Smooth muscle cell (in vitro differentiated cells): ENCODE measurements at regions not wholly inside any gene's neighbourhood (a gene's known extent, or its start where the extent isn't known, plus 50 kb on each side); places are given as distances from the start of the nearest gene placed in this dataset.
"Not testable (repeated sequence)": the region's sequence is repeated elsewhere in the genome, so short reads cannot be mapped to it uniquely, and the experiment has no call there.

Experiments used
- DNase-seq: peaks from one replicate; lab custom pipeline; 2025; ENCODE audit not compliant: unreplicated experiment; lab: John Stamatoyannopoulos, UW
- H2AFZ ChIP-seq: fragments of 200-600 bp; sonication (generic); 2 replicates; pipeline ENCODE4 v1.6.0; 2016; ENCODE audit warnings: antibody characterized with exemption, low read depth, mild to moderate bottlenecking
- H3F3A ChIP-seq: fragments of 200-600 bp; sonication (generic); 2 replicates; pipeline ENCODE4 v1.6.0; 2017; ENCODE audit warnings: antibody characterized with exemption, low read depth
- H3K27ac ChIP-seq: fragments of 200-600 bp; sonication (generic); 2 replicates; pipeline ENCODE4 v1.5.1; 2016; ENCODE audit warnings: low read depth, mild to moderate bottlenecking
- H3K27me3 ChIP-seq: fragments of 200-600 bp; sonication (generic); 2 replicates; pipeline ENCODE4 v1.6.1; 2016; ENCODE audit warnings: low read depth, mild to moderate bottlenecking
- H3K36me3 ChIP-seq: fragments of 200-600 bp; sonication (generic); 2 replicates; pipeline ENCODE4 v1.5.1; 2016; ENCODE audit warnings: low read depth
- H3K4me1 ChIP-seq: fragments of 200-600 bp; sonication (generic); 2 replicates; pipeline ENCODE4 v1.5.1; 2016; ENCODE audit warnings: low read depth
- H3K4me2 ChIP-seq: fragments of 200-600 bp; sonication (generic); 2 replicates; pipeline ENCODE4 v1.6.0; 2016; ENCODE audit warnings: mild to moderate bottlenecking
- H3K4me3 ChIP-seq: fragments of 200-600 bp; sonication (generic); 2 replicates; pipeline ENCODE4 v1.5.1; 2016; ENCODE audit warnings: mild to moderate bottlenecking
- H3K79me2 ChIP-seq: fragments of 200-600 bp; sonication (generic); 2 replicates; pipeline ENCODE4 v1.6.0; 2016; ENCODE audit warnings: low read depth, mild to moderate bottlenecking
- H3K9ac ChIP-seq: fragments of 200-600 bp; sonication (generic); 2 replicates; pipeline ENCODE4 v1.6.0; 2016; ENCODE audit warnings: low read depth
- H3K9me3 ChIP-seq: fragments of 200-600 bp; sonication (generic); replicated peaks from 2 replicates; pipeline ENCODE4 v1.5.1; 2016; ENCODE audit warnings: low read depth
- H4K20me1 ChIP-seq: fragments of 200-600 bp; sonication (generic); 2 replicates; pipeline ENCODE4 v1.6.0; 2016; ENCODE audit warnings: low read depth
- WGBS: methylation state at CpG from one replicate; pipeline ENCODE4 v1.1.7; 2016; ENCODE audit warnings: low lambda C conversion rate; 5-methylcytosine and 5-hydroxymethylcytosine counted together
- TF ChIP-seq, protein P1 (sequence below): fragments of 200-600 bp; sonication (generic); IDR thresholded peaks from 2 replicates; pipeline ENCODE4 v1.5.1; 2017; ENCODE audit warnings: borderline replicate concordance, mild to moderate bottlenecking, antibody characterized with exemption; ENCODE audit not compliant: insufficient read depth, poor library complexity, severe bottlenecking

DNA sequence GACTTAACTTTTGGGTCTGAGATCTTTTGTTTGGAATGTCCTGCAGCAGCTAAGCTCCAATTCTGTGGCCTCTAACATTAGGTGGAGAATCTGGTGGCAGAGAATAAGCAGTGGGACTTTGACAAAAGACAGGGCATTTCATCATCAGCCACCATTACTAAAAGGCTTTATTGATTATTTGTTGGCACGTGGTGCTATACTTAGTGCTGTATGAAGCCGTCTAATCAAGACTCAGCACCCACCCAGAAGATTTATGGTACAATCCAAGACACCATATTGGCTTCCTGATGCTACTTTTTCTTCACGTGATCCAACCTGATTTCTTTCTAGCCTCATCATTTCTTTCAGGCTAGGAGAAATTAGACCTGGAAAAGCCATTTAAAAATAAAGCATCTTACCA, 80.7 kb upstream of the GRAMD1B start:
- H3K4me1 ChIP-seq, result peaks cover 23% of the 10 kb centered on the region
- H3K4me3 ChIP-seq, result no peak overlapping the region
- TF ChIP-seq, protein P1, sequence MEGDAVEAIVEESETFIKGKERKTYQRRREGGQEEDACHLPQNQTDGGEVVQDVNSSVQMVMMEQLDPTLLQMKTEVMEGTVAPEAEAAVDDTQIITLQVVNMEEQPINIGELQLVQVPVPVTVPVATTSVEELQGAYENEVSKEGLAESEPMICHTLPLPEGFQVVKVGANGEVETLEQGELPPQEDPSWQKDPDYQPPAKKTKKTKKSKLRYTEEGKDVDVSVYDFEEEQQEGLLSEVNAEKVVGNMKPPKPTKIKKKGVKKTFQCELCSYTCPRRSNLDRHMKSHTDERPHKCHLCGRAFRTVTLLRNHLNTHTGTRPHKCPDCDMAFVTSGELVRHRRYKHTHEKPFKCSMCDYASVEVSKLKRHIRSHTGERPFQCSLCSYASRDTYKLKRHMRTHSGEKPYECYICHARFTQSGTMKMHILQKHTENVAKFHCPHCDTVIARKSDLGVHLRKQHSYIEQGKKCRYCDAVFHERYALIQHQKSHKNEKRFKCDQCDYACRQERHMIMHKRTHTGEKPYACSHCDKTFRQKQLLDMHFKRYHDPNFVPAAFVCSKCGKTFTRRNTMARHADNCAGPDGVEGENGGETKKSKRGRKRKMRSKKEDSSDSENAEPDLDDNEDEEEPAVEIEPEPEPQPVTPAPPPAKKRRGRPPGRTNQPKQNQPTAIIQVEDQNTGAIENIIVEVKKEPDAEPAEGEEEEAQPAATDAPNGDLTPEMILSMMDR, result no peak
- H3K36me3 ChIP-seq, result no peaks in the 10 kb centered on the region
- no peaks in the 10 kb centered on the region for H3K27me3 ChIP-seq
- no peak overlapping the region for H3K4me2 ChIP-seq
- H4K20me1 ChIP-seq, result no peaks in the 10 kb centered on the region
- no peak overlapping the region for H3K27ac ChIP-seq
- DNase-seq, result no peak
- no peaks in the 10 kb centered on the region for H3K79me2 ChIP-seq
- WGBS, result 89% methylated on average over 3 of the region's 3 CpGs
- H2AFZ ChIP-seq, result no peak overlapping the region
- H3K9me3 ChIP-seq, result no peaks in the 10 kb centered on the region
- H3F3A ChIP-seq, result no peaks in the 10 kb centered on the region
- H3K9ac ChIP-seq, result no peak overlapping the region

DNA sequence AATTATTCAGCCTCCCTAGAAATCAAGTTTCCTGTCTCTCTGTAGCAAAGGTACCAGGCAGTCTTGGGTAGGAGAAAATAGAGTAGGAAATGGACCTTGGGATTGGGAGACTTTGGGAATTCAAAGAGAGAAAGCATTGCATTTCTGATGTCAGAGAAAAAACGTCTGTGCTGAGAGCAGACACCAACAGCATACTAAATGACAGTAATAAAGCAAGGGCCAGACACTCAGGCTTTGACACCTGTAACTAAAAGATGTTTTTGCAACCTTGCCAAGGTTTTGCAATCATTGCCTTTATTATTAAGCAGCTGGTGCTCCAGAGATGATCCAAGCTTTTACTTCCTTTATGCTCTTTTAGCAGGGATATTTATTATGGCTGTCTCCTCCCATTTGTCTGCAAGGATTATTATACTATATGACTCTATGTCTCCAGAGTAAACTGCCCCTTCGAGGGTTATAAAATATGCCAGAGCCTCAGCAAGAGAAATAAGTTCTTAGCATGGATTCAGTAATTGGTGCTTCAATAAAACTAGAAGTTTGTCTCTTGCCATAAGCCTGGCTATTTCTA, 85.2 kb upstream of the GRAMD1B start:
- no peaks in the 10 kb centered on the region for H3F3A ChIP-seq
- H3K4me2 ChIP-seq, result no peak overlapping the region
- H3K27ac ChIP-seq, result no peak overlapping the region
- no peaks in the 10 kb centered on the region for H3K4me1 ChIP-seq
- H3K4me3 ChIP-seq, result no peak overlapping the region
- H4K20me1 ChIP-seq, result no peaks in the 10 kb centered on the region
- H3K9ac ChIP-seq, result no peak overlapping the region
- H3K9me3 ChIP-seq, result no peaks in the 10 kb centered on the region
- H3K79me2 ChIP-seq, result no peaks in the 10 kb centered on the region
- no peaks in the 10 kb centered on the region for H3K36me3 ChIP-seq
- DNase-seq, result no peak
- TF ChIP-seq, protein P1, result no peak
- H2AFZ ChIP-seq, result no peak overlapping the region
- WGBS, result 61% methylated on average over 2 of the region's 2 CpGs
- H3K27me3 ChIP-seq, result no peaks in the 10 kb centered on the region

DNA sequence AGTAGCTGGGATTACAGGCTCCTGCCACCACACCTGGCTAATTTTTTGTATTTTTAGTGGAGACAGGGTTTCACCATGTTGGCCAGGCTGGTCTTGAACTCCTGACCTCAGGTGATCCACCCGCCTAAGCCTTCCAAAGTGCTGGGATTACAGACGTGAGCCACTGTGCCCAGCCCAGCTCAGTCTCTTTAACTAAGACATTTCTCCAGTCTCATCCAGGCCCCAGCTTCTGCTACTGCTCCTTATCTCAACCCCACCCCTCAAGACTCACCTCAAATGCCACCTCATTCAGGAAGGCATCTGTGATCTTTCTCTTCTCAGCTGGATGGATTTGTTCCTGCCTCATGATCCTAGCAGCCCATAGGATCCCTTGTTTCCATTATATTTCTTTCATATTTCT, 85.9 kb upstream of the GRAMD1B start:
- H3K27me3 ChIP-seq, result not testable (repeated sequence)

DNA sequence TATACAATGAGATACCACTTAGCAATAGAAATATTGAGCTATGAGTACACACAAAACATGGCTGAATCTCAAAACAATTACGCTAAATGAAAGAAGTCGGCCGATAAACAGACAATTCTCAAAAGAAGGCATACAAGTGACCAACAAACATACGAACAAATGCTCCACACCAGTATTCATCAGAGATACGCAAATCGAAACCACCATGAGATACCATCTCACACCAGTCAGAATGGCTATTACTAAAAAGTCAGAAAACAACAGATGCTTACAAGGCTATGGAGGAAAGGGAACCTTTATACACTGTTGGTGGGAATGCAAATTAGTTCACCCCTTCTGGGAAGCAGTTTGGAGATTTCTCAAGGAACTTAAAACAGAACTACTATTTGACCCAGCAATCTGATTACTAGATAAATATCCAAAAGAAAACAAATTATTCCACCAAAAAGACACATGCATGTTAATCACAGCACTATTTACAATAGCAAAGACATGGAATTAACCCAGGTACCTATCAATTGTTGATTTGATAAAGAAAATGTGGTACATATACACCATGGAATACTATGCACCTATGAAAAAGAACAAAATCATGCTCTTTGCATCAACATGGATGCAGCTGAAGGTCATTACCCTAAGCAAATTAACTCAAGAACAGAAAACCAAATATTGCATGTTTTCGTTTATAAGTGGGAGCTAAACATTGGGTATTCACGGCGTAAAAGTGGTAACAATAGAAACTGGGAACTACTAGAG, 90.9 kb upstream of the GRAMD1B start:
- no peak for DNase-seq
- H4K20me1 ChIP-seq, result no peaks in the 10 kb centered on the region
- H3K36me3 ChIP-seq, result no peaks in the 10 kb centered on the region
- H3K4me1 ChIP-seq, result no peaks in the 10 kb centered on the region
- H3K9me3 ChIP-seq, result no peaks in the 10 kb centered on the region
- no peaks in the 10 kb centered on the region for H3K27me3 ChIP-seq
- H2AFZ ChIP-seq, result no peak overlapping the region
- TF ChIP-seq, protein P1, result no peak
- H3K27ac ChIP-seq, result no peak overlapping the region
- H3K79me2 ChIP-seq, result no peaks in the 10 kb centered on the region
- no peak overlapping the region for H3K4me2 ChIP-seq
- WGBS, result 94% methylated on average over 9 of the region's 9 CpGs
- H3F3A ChIP-seq, result no peaks in the 10 kb centered on the region
- no peak overlapping the region for H3K4me3 ChIP-seq
- H3K9ac ChIP-seq, result no peak overlapping the region

More for the DNA sequence above, 85.9 kb upstream of the GRAMD1B start:
- H3K9ac ChIP-seq, H3K4me1 ChIP-seq, H3K27ac ChIP-seq, H3K79me2 ChIP-seq, H3K4me2 ChIP-seq, H4K20me1 ChIP-seq, H3K9me3 ChIP-seq, H3K36me3 ChIP-seq, H2AFZ ChIP-seq, H3K4me3 ChIP-seq, DNase-seq, H3F3A ChIP-seq: not testable (repeated sequence)
- WGBS, result 76% methylated on average over 2 of the region's 2 CpGs
